SK-N-SH (cell line): ENCODE measurements at regions not wholly inside any gene's neighbourhood (a gene's known extent, or its start where the extent isn't known, plus 50 kb on each side); places are given as distances from the start of the nearest gene placed in this dataset.

ENCODE experiments used
- CTCF ChIA-PET: fragments of 300-600, 350-600 bp; formaldehyde crosslinking; extraction: SDS; loops from one replicate; lab custom pipeline; 2021; lab: Yijun Ruan, JAX
- POLR2A ChIA-PET: fragments of 350-600 bp; sonication (Branson Sonifier 250); formaldehyde crosslinking; extraction: SDS; loops from one replicate; lab custom pipeline; 2020; ENCODE audit warnings: antibody characterized with exemption, inconsistent platforms; lab: Yijun Ruan, JAX
- DNase-seq: peaks from one replicate; pipeline ENCODE4 v3.0.0; 2012
- H2AFZ ChIP-seq: fragments of 200-600 bp; sonication (generic); 2 replicates; pipeline ENCODE4 v1.8.1; 2016; ENCODE audit warnings: antibody characterized with exemption, mild to moderate bottlenecking, low read depth
- H3F3A ChIP-seq: fragments of 200-600 bp; sonication (generic); replicated peaks from 2 replicates; pipeline ENCODE3; 2016; ENCODE audit warnings: antibody characterized with exemption, mild to moderate bottlenecking; ENCODE audit not compliant: insufficient read depth
- H3K27ac ChIP-seq, 2 experiments: fragments of 200-500 bp in 1 of 2; fragments of 200-600 bp in 1 of 2; sonication (Bioruptor generic) in 1 of 2; sonication (generic), shearing (Covaris generic) in 1 of 2; 2 replicates each; pipeline versions ENCODE4 v1.5.1 to v1.6.1; 2014 to 2016; ENCODE audit warnings: low read depth in 2 of 2, inconsistent platforms in 1 of 2, low read length in 1 of 2, mild to moderate bottlenecking in 1 of 2, mixed read lengths in 1 of 2
- H3K27me3 ChIP-seq: fragments of 200-600 bp; sonication (generic), shearing (Covaris generic); 2 replicates; pipeline ENCODE4 v1.6.1; 2016; ENCODE audit warnings: mixed run types; ENCODE audit not compliant: insufficient read depth
- H3K36me3 ChIP-seq, 2 experiments: fragments of 200-500 bp in 1 of 2; fragments of 200-600 bp in 1 of 2; sonication (Bioruptor generic) in 1 of 2; sonication (generic) in 1 of 2; replicated peaks in 1 of 2; 2 replicates each; pipeline versions ENCODE3 to v1.5.1; 2014 to 2016; ENCODE audit warnings: low read length in 1 of 2, mild to moderate bottlenecking in 1 of 2; ENCODE audit not compliant: insufficient read depth in 2 of 2, control insufficient read depth in 1 of 2
- H3K4me1 ChIP-seq, 2 experiments: fragments of 200-500 bp in 1 of 2; fragments of 200-600 bp in 1 of 2; sonication (Bioruptor generic) in 1 of 2; sonication (generic), shearing (Covaris generic) in 1 of 2; 2 replicates each; pipeline versions ENCODE4 v1.5.1 to v1.6.1; 2014 to 2016; ENCODE audit warnings: low read depth in 1 of 2, low read length in 1 of 2, mixed run types in 1 of 2; ENCODE audit not compliant: insufficient read depth in 2 of 2, control insufficient read depth in 1 of 2
- H3K4me2 ChIP-seq: fragments of 200-600 bp; sonication (generic), shearing (Covaris generic); 2 replicates; pipeline ENCODE4 v1.6.1; 2017; ENCODE audit warnings: mixed run types
- H3K4me3 ChIP-seq, 2 experiments: fragments of 200-500 bp in 1 of 2; fragments of 200-600 bp in 1 of 2; sonication (Bioruptor generic) in 1 of 2; sonication (generic), shearing (Covaris generic) in 1 of 2; 2 replicates each; pipeline versions ENCODE4 v1.5.1 to v1.8.1; 2014 to 2016; ENCODE audit warnings: low read depth in 2 of 2, inconsistent platforms in 1 of 2, low read length in 1 of 2, mild to moderate bottlenecking in 1 of 2, mixed read lengths in 1 of 2, moderate library complexity in 1 of 2
- H3K79me2 ChIP-seq: fragments of 200-600 bp; sonication (generic); 2 replicates; pipeline ENCODE4 v1.8.1; 2017; ENCODE audit warnings: mild to moderate bottlenecking; ENCODE audit not compliant: insufficient read depth
- H3K9ac ChIP-seq: fragments of 200-600 bp; sonication (generic); 2 replicates; pipeline ENCODE4 v1.6.1; 2017; ENCODE audit warnings: mixed run types
- H3K9me2 ChIP-seq: fragments of 200-600 bp; sonication (generic); 2 replicates; pipeline ENCODE4 v1.6.1; 2017; ENCODE audit warnings: mixed run types
- H3K9me3 ChIP-seq: fragments of 200-600 bp; sonication (generic); 2 replicates; pipeline ENCODE4 v1.6.1; 2017; ENCODE audit warnings: mixed run types, mild to moderate bottlenecking, moderate library complexity
- H4K20me1 ChIP-seq: fragments of 200-600 bp; sonication (generic); 2 replicates; pipeline ENCODE4 v1.6.1; 2017; ENCODE audit warnings: mild to moderate bottlenecking, mixed run types; ENCODE audit not compliant: insufficient read depth
- CHD2 ChIP-seq: fragments of 150-350 bp; IDR thresholded peaks from 2 replicates; pipeline ENCODE4 v1.6.1; 2018; ENCODE audit warnings: low read length; ENCODE audit not compliant: partially characterized antibody
- ELF1 ChIP-seq: IDR thresholded peaks from 2 replicates; pipeline ENCODE4 v1.4.0; 2012
- EP300 ChIP-seq, 2 experiments: IDR thresholded peaks; 2 replicates each; pipeline versions ENCODE4 v1.4.0 to v1.6.1; 2012; ENCODE audit warnings: borderline replicate concordance in 1 of 2, low read depth in 1 of 2, low read length in 1 of 2
- FOSL2 ChIP-seq: IDR thresholded peaks from 2 replicates; pipeline ENCODE4 v1.4.0; 2012; ENCODE audit warnings: low read depth, mild to moderate bottlenecking, moderate library complexity, borderline replicate concordance
- FOXJ3 ChIP-seq: sonication (generic); formaldehyde crosslinking; IDR thresholded peaks from 2 replicates; pipeline ENCODE4 v1.5.1; 2020; ENCODE audit warnings: mild to moderate bottlenecking, missing genetic modification reagents
- GABPA ChIP-seq: IDR thresholded peaks from 2 replicates; pipeline ENCODE4 v1.4.0; 2012; ENCODE audit warnings: low read depth, mild to moderate bottlenecking
- GATA2 ChIP-seq: sonication (generic); formaldehyde crosslinking; IDR thresholded peaks from 2 replicates; pipeline ENCODE4 v1.5.0; 2020; ENCODE audit warnings: mild to moderate bottlenecking, missing genetic modification reagents
- NRF1 ChIP-seq: IDR thresholded peaks from 2 replicates; pipeline ENCODE4 v1.6.1; 2012; ENCODE audit warnings: low read depth, mild to moderate bottlenecking, low read length
- POLR2AphosphoS5 ChIP-seq: IDR thresholded peaks from 2 replicates; pipeline ENCODE4 v1.6.1; 2012; ENCODE audit warnings: low read depth, low read length
- RAD21 ChIP-seq: IDR thresholded peaks from 2 replicates; pipeline ENCODE4 v1.6.1; 2012; ENCODE audit warnings: mild to moderate bottlenecking, low read length
- RCOR1 ChIP-seq: fragments of 150-350 bp; IDR thresholded peaks from 2 replicates; pipeline ENCODE4 v1.6.1; 2017; ENCODE audit warnings: antibody characterized with exemption, low read length
- RXRA ChIP-seq: IDR thresholded peaks from 2 replicates; pipeline ENCODE4 v1.4.0; 2012; ENCODE audit warnings: low read depth, mild to moderate bottlenecking, borderline replicate concordance
- TAF1 ChIP-seq: IDR thresholded peaks from 2 replicates; pipeline ENCODE4 v1.6.1; 2012; ENCODE audit warnings: low read depth, mild to moderate bottlenecking, low read length, moderate library complexity, borderline replicate concordance
- TCF12 ChIP-seq: IDR thresholded peaks from 2 replicates; pipeline ENCODE4 v1.4.0; 2012
- TEAD4 ChIP-seq: IDR thresholded peaks from 2 replicates; pipeline ENCODE4 v1.4.0; 2012; ENCODE audit warnings: mild to moderate bottlenecking, borderline replicate concordance; ENCODE audit not compliant: insufficient read depth
- WGBS: methylation state at CpG from one replicate; pipeline ENCODE4 v1.1.6; 2017; ENCODE audit warnings: low lambda C conversion rate; 5-methylcytosine and 5-hydroxymethylcytosine counted together
- TF ChIP-seq, protein P1 (sequence below): fragments of 200-600 bp; sonication (generic); IDR thresholded peaks from 2 replicates; pipeline ENCODE4 v1.6.1; 2017; ENCODE audit warnings: antibody characterized with exemption, mild to moderate bottlenecking, moderate library complexity
- TF ChIP-seq, protein P2 (sequence below): IDR thresholded peaks from 2 replicates; pipeline ENCODE4; 2012
- TF ChIP-seq, protein P3 (sequence below): IDR thresholded peaks from 2 replicates; pipeline ENCODE4 v1.4.0; 2012; ENCODE audit warnings: low read depth, borderline replicate concordance

DNA sequence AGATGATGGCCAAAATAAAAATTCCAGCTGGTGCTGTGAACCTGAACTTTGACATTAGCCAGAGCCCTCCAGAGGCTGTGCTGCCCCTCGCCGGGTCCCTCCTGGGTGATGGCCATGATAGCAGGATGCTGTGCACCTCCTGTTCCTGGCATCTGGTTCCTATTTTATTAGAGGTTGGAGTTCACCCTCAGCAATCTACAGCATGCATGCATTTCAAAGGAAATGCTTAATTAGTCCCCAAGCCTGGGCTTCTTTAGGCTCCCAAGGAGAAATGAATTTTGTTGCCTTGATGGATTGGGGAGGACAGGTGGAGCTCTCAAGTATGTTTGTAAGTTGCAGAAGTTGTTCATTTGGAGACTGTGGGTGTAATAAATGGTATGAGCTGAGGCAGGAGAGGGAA, 166.9 kb downstream of the GLI2 start:
- Histone ChIP-seq H2AFZ (no peak overlapping the region), H3K4me1 (peaks cover 0 to 78% of the 10 kb centered on the region in 2 experiments; a peak in 2 of 4 replicates), H4K20me1 (peaks cover 3% of the 10 kb centered on the region; the same call in 1 of the 2 replicates), H3F3A (no peaks in the 10 kb centered on the region), H3K9me3 (no peaks in the 10 kb centered on the region), H3K79me2 (no peaks in the 10 kb centered on the region), H3K9ac (no peak overlapping the region), H3K9me2 (no peaks in the 10 kb centered on the region)
- 56% methylated on average over 2 of the region's 2 CpGs for WGBS
- DNase-seq = peak; percentile 79
- TF ChIP-seq NRF1 (no peak), GATA2 (peak; percentile 96), RCOR1 (peak; percentile 90), ELF1 (no peak), RXRA (no peak), TEAD4 (no peak), GABPA (no peak), TCF12 (peak; percentile 50), EP300 (IDR thresholded peaks at IDR 0.05; ENCODE audit: borderline replicate concordance in 1 of 2, low read depth in 1 of 2, low read length in 1 of 2) (peak in 1 of 2 experiments; percentile 94; a peak in 2 of 4 replicates), FOSL2 (no peak), TAF1 (no peak), FOXJ3 (CRISPR knock-in tag) (peak; percentile 53; the same call in 1 of the 2 replicates), RAD21 (peak; percentile 16), CHD2 (peak; percentile 82), POLR2AphosphoS5 (peak; percentile 39; the same call in 1 of the 2 replicates)
- TF ChIP-seq, protein P1, sequence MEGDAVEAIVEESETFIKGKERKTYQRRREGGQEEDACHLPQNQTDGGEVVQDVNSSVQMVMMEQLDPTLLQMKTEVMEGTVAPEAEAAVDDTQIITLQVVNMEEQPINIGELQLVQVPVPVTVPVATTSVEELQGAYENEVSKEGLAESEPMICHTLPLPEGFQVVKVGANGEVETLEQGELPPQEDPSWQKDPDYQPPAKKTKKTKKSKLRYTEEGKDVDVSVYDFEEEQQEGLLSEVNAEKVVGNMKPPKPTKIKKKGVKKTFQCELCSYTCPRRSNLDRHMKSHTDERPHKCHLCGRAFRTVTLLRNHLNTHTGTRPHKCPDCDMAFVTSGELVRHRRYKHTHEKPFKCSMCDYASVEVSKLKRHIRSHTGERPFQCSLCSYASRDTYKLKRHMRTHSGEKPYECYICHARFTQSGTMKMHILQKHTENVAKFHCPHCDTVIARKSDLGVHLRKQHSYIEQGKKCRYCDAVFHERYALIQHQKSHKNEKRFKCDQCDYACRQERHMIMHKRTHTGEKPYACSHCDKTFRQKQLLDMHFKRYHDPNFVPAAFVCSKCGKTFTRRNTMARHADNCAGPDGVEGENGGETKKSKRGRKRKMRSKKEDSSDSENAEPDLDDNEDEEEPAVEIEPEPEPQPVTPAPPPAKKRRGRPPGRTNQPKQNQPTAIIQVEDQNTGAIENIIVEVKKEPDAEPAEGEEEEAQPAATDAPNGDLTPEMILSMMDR = no peak
- TF ChIP-seq, protein P2, sequence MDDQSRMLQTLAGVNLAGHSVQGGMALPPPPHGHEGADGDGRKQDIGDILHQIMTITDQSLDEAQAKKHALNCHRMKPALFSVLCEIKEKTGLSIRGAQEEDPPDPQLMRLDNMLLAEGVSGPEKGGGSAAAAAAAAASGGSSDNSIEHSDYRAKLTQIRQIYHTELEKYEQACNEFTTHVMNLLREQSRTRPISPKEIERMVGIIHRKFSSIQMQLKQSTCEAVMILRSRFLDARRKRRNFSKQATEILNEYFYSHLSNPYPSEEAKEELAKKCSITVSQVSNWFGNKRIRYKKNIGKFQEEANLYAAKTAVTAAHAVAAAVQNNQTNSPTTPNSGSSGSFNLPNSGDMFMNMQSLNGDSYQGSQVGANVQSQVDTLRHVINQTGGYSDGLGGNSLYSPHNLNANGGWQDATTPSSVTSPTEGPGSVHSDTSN = 0 out of 2 replicates have a peak, but pooled peaks have one; percentile 10
- TF ChIP-seq, protein P3, sequence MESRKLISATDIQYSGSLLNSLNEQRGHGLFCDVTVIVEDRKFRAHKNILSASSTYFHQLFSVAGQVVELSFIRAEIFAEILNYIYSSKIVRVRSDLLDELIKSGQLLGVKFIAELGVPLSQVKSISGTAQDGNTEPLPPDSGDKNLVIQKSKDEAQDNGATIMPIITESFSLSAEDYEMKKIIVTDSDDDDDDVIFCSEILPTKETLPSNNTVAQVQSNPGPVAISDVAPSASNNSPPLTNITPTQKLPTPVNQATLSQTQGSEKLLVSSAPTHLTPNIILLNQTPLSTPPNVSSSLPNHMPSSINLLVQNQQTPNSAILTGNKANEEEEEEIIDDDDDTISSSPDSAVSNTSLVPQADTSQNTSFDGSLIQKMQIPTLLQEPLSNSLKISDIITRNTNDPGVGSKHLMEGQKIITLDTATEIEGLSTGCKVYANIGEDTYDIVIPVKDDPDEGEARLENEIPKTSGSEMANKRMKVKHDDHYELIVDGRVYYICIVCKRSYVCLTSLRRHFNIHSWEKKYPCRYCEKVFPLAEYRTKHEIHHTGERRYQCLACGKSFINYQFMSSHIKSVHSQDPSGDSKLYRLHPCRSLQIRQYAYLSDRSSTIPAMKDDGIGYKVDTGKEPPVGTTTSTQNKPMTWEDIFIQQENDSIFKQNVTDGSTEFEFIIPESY = no peak
- TF ChIP-seq, all 33 proteins: peak for 9
- ChIA-PET POLR2A (no interaction called here), CTCF (interaction anchor here (1.4 to 4.9 kb wide), 7 partner anchors 38 to 207 kb away, joined by 4 to 27 read pairs (median 5); no protein-coding TSS in a partner anchor)
- Histone ChIP-seq H3K36me3 (no peaks in the 10 kb centered on the region), H3K27me3 (no peaks in the 10 kb centered on the region), H3K4me3 (no peak overlapping the region), H3K27ac (peak overlapping the region in 1 of 2 experiments; percentile 97; a peak in 2 of 4 replicates), H3K4me2 (no peak overlapping the region)
